Upper lobe of left lung (tissue), 4 donors: ENCODE measurements at regions not wholly inside any gene's neighbourhood (a gene's known extent, or its start where the extent isn't known, plus 50 kb on each side); places are given as distances from the start of the nearest gene placed in this dataset.

Source experiments
- CTCF ChIP-seq, 6 experiments: fragments of 450-650 bp in 4 of 6; fragments of 200-600 bp in 2 of 6; sonication (generic) in 2 of 6; IDR thresholded peaks; one replicate each; pipeline ENCODE4 v1.5.1; 2016 to 2019; ENCODE audit warnings: antibody characterized with exemption in 6 of 6
- EP300 ChIP-seq, 4 donors: sonication (generic); formaldehyde crosslinking; IDR thresholded peaks; one replicate each; pipeline ENCODE4 v1.5.1; 2017; ENCODE audit warnings: antibody characterized with exemption in 4 of 4, control low read depth in 2 of 4
- POLR2A ChIP-seq, 4 donors: fragments of 450-650 bp; IDR thresholded peaks; one replicate each; pipeline ENCODE4 v1.5.1; 2016 to 2017; ENCODE audit warnings: antibody characterized with exemption in 4 of 4, mild to moderate bottlenecking in 2 of 4
- POLR2AphosphoS5 ChIP-seq, 2 donors: sonication (generic); formaldehyde crosslinking; IDR thresholded peaks; one replicate each; pipeline ENCODE4 v1.5.1; 2017; ENCODE audit warnings: antibody characterized with exemption in 2 of 2

DNA sequence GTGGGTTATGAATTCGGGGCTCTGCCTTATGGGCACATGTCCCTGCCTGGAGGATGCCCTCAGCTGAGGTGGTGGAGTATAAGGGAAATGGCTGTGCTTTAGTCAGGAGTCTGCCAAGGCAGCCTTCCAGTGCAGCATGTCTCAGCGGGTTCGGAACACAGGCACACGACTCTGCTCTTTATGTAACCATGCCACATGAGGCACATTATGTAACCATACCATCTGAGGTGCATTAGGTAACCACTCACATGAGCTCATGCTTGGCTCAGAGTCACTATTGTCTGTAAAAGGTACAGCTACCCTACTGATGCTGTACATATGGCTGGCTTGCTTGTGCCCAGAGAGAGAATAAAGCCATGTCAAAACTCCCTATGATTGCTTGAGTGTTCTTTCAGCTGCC, 723.6 kb downstream of the TRAM1L1 start:
- no peak for TF ChIP-seq CTCF (IDR thresholded peaks at IDR 0.05)
- no peak for TF ChIP-seq POLR2AphosphoS5 (IDR thresholded peaks at IDR 0.05)
- TF ChIP-seq EP300 (IDR thresholded peaks at IDR 0.05), result no peak
- no peak for TF ChIP-seq POLR2A (IDR thresholded peaks at IDR 0.05)
